HG03135 (cell line): ENCODE measurements at regions not wholly inside any gene's neighbourhood (a gene's known extent, or its start where the extent isn't known, plus 50 kb on each side); places are given as distances from the start of the nearest gene placed in this dataset.
"Not testable (repeated sequence)": the region's sequence is repeated elsewhere in the genome, so short reads cannot be mapped to it uniquely, and the experiment has no call there.

Experiments used
- ATAC-seq: cut with Tn5 transposase; IDR thresholded peaks from one replicate; pipeline ENCODE4 v1.9.1; 2021; ENCODE audit warnings: mild to moderate bottlenecking, moderate library complexity; ENCODE audit not compliant: unreplicated experiment

DNA sequence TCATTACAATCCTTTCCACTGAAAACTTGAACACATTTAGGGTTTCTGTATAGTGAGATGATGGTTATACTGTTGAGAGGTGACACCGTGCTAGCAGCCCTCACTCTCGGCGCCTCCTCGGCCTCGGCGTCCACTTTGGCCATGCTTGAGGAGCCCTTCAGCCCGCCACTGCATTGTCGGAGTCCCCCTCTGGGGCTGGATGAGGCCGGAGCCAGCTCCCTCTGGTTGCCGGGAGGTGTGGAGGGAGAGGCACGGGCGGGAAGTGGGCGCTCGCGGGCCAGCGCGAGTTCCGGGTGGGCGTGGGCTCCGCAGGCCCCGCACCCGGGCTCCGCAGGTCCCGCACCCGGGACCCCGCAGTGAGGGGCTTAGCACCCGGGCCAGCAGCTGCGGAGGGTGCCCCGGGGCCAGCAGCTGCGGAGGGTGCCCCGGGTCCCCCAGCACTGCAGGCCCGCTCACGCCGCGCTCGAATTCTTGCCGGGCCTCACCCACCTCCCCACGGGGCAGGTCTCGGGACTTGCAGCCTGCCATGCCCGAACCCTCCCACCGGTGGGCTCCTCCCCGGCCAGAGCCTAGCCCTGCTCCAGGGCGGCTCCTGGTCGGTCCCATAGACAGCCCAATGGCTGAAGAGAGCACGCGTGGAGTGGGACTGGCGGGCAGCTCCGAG, 145.9 kb upstream of the ZNF608 start:
- ATAC-seq = no peak

DNA sequence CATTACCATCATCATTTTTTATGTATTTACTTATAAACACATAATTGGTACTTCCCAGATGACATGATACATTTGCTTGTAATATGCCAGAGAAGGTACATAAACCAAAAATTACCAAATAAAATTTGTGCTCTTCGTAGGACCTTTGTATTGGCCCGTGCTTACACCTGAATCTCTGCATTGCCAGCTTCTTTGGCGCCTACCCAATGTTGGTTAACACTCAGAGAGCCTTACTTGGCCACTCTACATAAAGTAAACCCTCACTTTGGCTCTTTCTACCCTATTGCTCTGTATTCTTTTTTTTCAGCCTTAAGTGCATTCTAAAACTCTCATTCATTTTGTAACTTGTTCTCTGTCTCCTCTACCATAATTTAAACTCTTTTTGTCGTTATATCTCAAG, 148.1 kb upstream of the ZNF608 start:
- ATAC-seq = no peak

DNA sequence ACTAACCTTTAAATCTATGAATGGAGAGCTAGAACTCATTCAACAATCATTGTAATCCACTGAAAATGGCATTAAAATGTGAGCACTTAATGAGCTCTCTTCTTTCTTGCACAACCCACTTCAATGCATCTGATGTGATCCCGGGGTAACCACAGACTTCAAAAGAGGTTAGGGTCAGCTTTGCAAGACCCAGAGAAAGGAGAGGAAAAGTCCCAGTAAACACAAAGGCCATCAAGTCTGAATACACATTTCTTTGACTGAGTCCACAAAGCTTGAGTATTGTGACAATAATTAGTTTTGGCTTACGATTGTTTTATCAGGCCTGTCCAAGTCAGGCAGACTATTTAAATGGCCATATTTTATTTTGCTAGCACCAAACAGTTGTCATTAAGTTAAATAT, 148.8 kb upstream of the ZNF608 start:
- no peak for ATAC-seq

DNA sequence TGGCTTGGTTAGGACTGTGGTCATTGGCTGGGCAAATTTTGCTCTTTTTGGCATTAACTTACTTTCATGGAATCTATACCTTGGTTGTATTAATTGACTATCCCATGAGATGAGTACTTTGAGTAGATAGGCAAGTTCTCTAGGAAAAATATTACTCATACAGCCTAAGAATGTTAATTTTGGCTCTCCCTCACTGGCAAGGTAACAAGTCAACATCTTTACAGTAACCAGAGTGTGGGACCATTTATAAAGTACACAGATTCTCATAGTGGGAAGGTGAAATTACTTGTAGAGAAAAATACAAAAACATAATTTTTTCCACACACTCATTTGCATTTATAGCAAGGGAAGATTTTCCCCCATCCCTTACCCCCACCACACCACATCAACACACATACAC, 154.6 kb upstream of the ZNF608 start:
- no peak for ATAC-seq

DNA sequence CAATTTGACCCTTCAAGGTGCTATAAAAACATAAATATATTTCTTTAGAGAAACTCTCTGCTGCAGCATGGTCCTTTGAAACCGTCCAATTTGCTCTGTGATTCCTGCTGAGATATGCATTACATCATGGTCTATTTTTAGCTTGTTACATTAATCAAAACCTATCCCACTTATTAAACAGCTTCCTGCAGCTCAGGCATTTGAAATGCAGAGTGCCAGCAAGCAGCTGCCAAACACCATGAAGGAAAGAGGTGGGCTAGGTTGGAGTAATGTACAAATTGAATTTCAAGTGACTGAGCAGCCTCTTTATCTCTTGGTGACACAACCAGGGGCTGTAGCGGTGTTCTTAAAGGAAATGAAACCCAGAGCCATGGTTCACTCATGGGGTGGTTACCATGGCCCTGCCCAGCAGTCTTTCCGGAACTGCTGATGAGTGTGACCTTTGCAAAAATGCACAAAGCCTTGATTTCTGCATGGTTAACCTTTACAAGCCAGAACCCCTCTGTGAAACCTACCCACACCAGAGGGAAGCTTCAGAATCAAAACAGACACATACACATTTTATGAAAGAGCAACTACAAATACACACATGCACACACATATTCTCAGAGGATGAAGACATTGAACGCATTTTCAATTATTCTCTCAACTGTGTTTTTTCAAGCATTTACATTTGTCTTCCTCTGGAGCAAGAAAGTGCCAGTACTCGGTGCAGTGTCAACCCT, 155.8 kb upstream of the ZNF608 start:
- peak; percentile 99 for ATAC-seq

DNA sequence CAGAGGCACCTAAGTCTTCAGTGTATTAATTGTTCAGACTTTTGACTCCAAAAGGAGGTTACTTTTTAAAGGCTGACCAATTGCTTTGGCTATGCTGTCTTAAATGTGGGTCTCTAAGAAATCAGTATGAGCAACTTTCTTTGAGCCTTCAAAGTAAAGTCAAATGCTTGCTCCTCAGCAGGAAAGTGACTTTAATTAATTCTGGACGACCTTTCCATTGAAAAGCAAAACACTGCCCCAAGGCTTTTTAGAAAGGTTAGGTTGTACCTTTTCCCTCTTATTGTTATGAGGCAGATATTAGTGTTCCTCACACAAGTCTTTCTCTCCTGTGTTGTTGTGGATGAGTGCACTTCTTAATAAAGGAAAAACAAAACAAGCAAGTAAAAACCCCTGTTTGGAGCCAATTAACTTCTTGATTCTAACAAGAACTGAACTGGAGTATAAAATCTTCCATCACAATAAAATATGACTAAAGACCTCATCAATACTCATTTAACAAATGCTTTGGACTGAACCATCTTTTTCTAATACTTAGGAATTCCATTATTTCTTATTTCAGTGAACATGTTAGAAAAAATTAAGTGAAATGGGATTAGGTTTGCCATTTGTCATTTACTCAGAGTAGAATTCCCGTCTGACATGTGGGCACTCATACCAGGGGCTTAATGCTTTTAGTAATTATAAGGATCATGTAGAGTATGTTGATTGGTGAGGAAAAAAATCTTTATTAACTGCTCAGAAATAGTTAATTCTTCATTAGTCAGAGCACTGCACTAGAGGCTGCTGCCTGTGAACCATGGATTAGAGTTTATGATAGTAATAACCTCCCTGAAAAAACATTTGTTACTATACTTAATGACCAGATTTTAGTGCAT, 159.1 kb upstream of the ZNF608 start:
- ATAC-seq = no peak

DNA sequence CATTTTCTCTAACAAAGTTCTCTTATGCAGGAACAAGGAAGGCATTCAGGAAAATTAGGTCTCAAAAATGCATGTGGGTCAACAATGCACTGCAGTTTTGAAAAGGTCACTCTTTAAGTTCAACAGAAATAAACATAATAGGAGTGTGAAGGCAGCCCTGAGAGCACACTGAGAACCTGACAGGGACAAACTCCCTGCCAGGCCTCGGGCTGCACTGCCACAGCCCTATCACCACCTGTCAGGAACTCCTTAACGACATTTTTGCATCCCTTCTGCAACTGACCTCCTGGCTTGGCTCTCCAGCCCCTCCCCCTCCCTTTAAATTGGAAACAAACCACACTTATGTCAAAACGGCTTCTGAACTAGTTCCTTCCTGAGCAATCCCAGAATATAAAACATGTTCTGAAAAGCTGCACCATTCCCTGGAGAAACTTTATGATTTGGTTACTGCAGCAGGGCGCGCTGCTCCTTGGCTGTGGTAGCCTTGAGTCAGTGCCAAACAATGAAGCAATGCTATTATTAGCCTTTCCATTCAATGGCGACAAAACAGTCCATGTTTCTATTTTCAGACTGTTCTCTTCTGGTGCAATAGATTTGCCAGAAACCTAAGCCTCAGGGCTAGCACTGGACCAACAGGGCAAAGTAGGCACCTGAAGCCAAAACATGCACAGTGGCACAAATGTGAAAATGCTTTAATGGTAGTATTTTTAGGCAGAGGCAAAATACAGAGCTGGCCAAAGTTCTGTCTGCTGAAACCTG, 160.1 kb upstream of the ZNF608 start:
- ATAC-seq = no peak

DNA sequence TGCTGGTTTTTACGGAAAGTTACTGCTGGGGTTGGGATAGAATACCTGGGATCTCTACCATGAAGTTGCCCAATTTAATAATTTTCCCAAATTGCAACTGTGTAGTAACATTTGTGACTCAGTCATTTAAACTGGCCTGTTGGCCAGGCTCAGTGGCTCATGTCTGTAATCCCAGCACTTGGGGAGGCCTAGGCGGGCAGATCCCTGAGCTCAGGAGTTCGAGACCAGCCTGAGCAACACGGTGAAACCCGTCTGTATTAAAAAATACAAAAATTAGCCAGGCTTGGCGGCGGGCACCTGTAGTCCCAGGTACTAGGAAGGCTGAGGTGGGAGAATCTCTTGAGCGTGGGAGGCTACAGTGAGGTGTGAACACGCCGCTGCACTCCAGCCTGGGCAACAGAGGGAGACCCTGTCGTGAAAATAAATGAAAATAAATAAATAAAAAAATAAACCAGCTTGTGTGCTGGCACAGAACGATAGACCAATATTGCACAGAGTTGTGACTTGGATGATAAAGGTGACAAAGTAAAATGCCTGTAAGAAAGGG, 160.7 kb upstream of the ZNF608 start:
- ATAC-seq = no peak

DNA sequence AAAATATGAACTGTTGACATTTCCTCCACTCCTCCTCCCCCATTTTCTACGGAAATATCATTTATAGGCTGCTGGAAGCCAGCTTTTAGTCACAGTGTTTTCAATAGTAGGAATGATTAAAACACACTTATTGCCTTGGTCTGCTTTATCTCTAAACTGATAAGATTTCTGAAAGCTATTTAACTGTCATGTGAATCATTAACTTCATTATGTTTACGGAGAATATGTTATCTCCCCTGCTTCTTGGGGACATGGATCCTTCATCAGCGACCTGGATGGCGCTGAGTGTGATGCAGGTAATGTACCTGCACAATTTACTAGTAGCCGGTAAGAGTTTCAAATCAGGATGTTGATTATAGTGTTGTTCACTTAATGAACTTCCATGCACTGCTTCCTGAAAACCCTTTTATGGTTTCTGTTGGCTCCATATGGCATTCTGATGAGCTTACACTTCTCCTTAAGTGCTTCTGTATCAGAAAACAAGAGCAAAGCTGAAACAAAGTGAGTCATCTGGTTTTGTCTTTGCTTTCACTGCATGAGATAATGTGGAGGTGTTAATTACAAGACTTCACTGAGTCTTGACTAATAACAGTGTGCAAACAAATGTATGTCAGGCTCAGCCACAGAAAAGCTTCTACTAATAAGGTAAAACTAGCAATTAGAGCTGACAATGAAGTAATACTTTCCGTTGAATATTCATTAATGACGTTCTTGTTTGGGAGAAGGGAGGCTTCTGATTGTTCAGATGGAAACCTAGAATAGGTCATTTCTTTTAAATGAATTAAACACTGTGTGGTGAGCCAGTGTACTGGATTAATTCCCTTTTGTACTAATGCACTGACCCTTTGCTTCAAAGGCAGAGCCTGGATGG, 162.4 kb upstream of the ZNF608 start:
- ATAC-seq = peak; percentile 73

DNA sequence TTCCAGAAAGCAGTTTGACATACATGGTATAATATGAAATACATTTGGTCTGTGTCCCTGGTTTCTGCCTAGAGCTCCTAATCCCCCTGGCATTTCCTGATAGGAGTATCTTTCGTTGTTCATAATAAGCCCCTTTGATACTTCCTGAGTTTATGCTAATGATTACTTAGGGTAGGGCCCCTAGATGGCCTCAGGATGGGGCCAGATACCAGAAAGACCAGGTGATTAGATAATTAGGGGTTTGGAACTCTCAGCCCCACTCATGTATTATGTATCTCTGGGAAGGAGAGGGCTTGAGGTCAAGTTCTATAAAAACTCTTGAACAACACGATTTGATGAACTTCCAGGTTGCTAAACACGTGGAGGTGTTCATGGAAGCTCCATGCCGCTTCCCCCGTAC, 163.3 kb upstream of the ZNF608 start:
- no peak for ATAC-seq

DNA sequence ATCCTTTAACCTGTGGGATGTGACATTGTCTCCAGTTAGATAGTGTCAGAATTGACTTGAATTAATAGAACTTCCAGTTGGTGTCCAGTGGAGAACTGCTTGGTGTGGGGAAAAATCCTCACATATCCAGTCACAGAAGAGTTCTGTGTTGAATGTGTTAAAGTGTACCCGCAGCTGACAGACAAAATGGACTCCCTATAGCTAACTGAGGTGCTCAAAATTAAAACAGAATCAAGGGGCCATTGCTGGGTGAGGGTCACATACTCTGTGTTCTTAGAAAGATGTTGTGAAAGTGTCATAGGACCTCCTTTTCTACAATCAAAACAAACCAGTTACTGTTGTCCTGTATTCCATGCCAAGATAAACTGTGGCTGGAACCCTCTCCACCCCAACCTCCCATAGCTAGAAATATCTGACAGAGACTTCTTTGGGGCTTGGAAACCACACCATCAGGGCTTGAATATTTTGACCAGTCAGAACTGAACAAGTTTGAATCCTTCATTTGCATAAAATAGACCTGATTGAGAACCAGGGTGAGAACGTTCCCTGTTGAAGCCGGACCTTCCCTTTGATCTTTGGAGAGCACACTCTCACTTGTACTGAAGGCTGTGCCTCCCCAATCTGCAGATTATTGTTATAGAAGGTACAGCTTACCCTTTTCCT, 164.0 kb upstream of the ZNF608 start:
- ATAC-seq = no peak

DNA sequence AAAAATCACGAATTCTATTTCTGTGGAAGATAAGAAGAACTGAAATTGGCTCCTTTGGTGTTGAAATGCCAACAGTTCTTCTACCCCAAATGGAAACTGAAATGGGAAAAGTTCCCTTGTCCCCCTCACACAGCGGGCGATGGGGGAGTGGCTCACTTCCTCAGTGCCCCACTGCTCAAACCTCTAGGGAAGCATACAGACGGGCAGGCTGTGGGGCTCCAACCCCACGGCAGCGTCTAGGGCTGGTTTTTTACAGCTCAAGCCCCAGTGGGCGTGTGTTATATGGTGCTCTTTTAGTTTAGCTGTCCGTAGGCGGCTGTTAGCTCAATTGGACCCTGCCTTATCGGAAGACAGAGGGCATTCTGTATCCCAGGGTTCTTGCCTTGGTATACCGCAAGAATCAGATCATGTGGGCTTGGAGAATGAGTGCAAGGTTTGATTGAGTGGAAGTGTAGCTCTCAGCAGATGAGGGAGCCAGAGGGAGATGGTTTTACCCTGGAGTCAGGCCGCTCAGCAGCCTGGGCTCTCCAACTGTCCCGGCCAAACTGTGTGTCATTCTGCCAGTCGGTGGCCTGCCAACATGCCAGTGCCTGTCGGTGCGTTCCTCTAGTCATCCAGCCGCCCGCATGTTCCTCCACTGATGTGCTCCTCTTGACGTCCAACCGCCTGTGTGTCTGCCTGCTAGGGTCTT, 166.3 kb upstream of the ZNF608 start:
- no peak for ATAC-seq

DNA sequence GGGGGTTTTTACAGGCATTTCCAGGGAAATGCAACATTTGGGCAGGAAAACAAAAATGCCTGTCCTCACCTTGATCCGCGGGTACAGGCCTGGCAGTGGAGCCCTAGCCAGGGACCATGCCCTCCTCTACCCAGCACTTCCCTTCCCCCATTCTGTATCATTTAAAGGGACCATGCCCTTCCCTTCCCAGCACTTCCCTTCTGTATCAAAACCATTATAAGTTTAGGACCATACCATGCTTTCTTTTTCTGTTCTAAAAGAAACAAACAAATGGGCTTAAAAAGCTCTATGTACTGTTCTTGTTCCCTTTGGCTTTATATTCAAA, 166.9 kb upstream of the ZNF608 start:
- ATAC-seq = no peak

DNA sequence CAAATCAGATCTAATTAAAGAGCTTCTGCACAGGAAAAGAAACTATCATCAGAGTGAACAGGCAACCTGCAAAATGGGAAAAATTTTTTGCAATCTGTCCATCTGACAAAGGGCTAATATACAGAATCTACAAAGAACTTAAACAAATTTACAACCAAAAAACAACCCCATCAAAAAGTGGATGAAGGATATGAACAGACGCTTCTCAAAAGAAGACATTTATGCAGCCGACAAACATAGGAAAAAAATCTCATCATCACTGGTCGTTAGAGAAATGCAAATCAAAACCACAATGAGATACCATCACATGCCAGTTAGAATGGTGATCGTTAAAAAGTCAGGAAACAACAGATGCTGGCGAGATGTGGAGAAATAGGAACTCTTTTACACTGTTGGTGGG, 169.9 kb upstream of the ZNF608 start:
- ATAC-seq = not testable (repeated sequence)

DNA sequence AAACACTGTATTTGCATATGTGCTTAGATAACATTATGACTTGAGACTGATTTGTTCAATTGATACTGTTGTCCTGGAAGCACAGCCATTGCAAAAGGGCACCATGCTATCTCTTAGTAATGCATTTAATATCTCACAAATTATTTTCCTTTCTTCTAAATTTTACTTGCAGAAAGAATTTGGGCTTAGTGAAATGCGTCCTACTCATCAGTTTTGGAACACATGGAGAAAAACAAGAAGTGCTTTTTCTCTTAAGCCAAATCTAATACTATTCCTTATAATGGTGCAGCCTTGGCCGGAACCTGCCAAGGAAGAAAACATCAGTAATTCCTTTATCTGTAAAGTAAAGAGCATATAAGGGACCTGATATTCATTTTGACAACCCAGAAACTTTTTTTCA, 172.2 kb upstream of the ZNF608 start:
- ATAC-seq = no peak

DNA sequence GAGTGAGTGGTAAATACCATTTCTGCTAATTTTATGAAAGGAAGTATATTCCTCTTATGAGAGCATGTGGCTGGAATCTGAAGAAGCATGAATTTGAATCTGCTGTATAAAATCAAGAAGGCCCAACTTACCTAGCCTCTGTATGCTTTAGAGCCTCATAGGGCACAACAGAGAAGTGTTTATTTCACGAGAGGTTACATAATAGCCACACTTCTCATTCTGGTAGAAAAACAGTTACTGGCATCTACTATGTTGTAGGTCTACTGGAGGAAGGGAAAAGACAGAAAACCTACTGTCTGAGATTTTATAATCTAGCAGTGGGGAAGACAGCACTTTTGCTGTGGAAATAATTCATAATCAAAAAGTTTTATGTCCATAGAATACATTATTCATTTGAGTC, 172.6 kb upstream of the ZNF608 start:
- no peak for ATAC-seq

DNA sequence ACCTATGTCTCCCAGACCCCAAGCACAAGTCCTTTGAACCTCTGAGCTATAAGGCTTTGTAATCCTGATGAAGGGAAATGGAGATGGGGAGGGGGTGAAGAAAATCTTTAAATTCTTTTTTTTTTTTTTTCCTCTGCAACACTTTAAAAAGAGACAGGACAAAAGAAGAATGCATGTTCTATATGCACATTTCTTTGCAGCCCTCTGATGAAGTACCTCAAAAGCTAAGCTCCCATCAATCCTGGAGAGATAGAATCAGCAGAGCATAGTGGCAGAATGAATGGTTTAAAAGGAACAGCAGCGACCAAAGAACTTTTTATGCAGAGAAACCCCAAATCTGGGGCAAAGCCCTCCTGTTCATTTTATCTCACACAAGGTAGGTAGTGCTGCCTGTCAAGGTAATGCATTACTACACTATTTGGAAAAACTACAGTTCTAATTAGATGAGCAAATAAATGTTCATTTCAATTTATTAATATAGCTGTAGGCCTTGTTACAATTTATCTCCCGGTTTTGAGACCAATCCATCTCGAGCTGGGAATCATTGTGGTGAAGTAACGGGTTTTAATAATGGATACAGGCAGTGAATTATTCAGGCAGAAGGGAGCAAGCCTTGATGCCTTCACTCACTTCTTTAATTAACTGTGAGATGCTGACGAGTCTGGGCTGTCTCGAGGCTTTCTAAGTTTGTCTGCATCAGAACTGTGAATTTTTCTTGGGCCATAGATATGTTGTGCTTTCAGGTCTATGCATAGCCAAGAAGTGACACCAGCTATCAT, 173.5 kb upstream of the ZNF608 start:
- no peak for ATAC-seq
